GM19463 (cell line): ENCODE measurements at regions not wholly inside any gene's neighbourhood (a gene's known extent, or its start where the extent isn't known, plus 50 kb on each side); places are given as distances from the start of the nearest gene placed in this dataset.
"Not testable (repeated sequence)": the region's sequence is repeated elsewhere in the genome, so short reads cannot be mapped to it uniquely, and the experiment has no call there.

Source experiments
- ATAC-seq: cut with Tn5 transposase; IDR thresholded peaks from one replicate; pipeline ENCODE4 v1.9.1; 2021; ENCODE audit warnings: mild to moderate bottlenecking, moderate library complexity; ENCODE audit not compliant: unreplicated experiment

- no peak for ATAC-seq
Observed at GRCh38 chr6:67184405-67184804, 1450.7 kb upstream of the ADGRB3 start.

GRCh38 chr6:67175101-67175500 is 1460.0 kb upstream of the ADGRB3 start:
- ATAC-seq = no peak

- no peak for ATAC-seq
Observed at GRCh38 chr6:67165606-67166005, 1458.6 kb upstream of the EYS start.

- ATAC-seq = no peak
Observed at GRCh38 chr6:67160820-67161219, 1453.8 kb upstream of the EYS start.

GRCh38 chr6:67141005-67141404 is 1434.0 kb upstream of the EYS start:
- no peak for ATAC-seq

GRCh38 chr6:67133973-67134372 is 1426.9 kb upstream of the EYS start:
- no peak for ATAC-seq

GRCh38 chr6:67131827-67132226 is 1424.8 kb upstream of the EYS start:
- ATAC-seq = no peak

GRCh38 chr6:67129780-67130179 is 1422.8 kb upstream of the EYS start:
- no peak for ATAC-seq

- ATAC-seq = no peak
Observed at GRCh38 chr6:67127041-67127440, 1420.0 kb upstream of the EYS start.

- ATAC-seq = no peak
Observed at GRCh38 chr6:67121115-67121514, 1414.1 kb upstream of the EYS start.

GRCh38 chr6:67112120-67112519 is 1405.1 kb upstream of the EYS start:
- ATAC-seq = no peak

- no peak for ATAC-seq
Observed at GRCh38 chr6:67102743-67103142, 1395.7 kb upstream of the EYS start.

GRCh38 chr6:67095618-67096226 is 1388.7 kb upstream of the EYS start:
- ATAC-seq = not testable (repeated sequence)

GRCh38 chr6:67094431-67094946 is 1387.5 kb upstream of the EYS start:
- no peak for ATAC-seq

- no peak for ATAC-seq
Observed at GRCh38 chr6:67073938-67074337, 1366.9 kb upstream of the EYS start.

GRCh38 chr6:67068781-67069180 is 1361.8 kb upstream of the EYS start:
- ATAC-seq = no peak

- no peak for ATAC-seq
Observed at GRCh38 chr6:67064323-67064722, 1357.3 kb upstream of the EYS start.

- no peak for ATAC-seq
Observed at GRCh38 chr6:67047996-67048395, 1341.0 kb upstream of the EYS start.

GRCh38 chr6:67045076-67045475 is 1338.0 kb upstream of the EYS start:
- ATAC-seq = no peak

GRCh38 chr6:67031451-67031850 is 1324.4 kb upstream of the EYS start:
- ATAC-seq = no peak

GRCh38 chr6:67030861-67031260 is 1323.8 kb upstream of the EYS start:
- ATAC-seq = no peak

GRCh38 chr6:67016921-67017460 is 1310.0 kb upstream of the EYS start:
- no peak for ATAC-seq

- no peak for ATAC-seq
Observed at GRCh38 chr6:67011441-67011840, 1304.4 kb upstream of the EYS start.
